HEK293T (cell line): ENCODE measurements at regions not wholly inside any gene's neighbourhood (a gene's known extent, or its start where the extent isn't known, plus 50 kb on each side); places are given as distances from the start of the nearest gene placed in this dataset.
"Not testable (repeated sequence)": the region's sequence is repeated elsewhere in the genome, so short reads cannot be mapped to it uniquely, and the experiment has no call there.

Source experiments
- CTCF ChIA-PET: fragments of 350-600 bp; formaldehyde crosslinking; extraction: SDS; loops from one replicate; lab custom pipeline; 2021; ENCODE audit warnings: antibody characterized with exemption, inconsistent platforms; lab: Yijun Ruan, JAX
- POLR2A ChIA-PET: fragments of 350-600 bp; formaldehyde crosslinking; extraction: SDS; loops from one replicate; lab custom pipeline; 2020; ENCODE audit warnings: antibody characterized with exemption, inconsistent platforms; lab: Yijun Ruan, JAX
- DNase-seq: peaks from one replicate; pipeline ENCODE4 v3.0.0; 2012; ENCODE audit warnings: mixed read lengths; ENCODE audit errors: extremely low spot score
- ARNT ChIP-seq: fragments of 450-650 bp; IDR thresholded peaks from 2 replicates; pipeline ENCODE4 v1.6.1; 2017; ENCODE audit warnings: mild to moderate bottlenecking
- BHLHE40 ChIP-seq: fragments of 450-650 bp; IDR thresholded peaks from 2 replicates; pipeline ENCODE4 v1.6.1; 2016; ENCODE audit warnings: mild to moderate bottlenecking, moderate library complexity, borderline replicate concordance
- CTBP1 ChIP-seq: fragments of 450-650 bp; IDR thresholded peaks from 2 replicates; pipeline ENCODE4 v1.6.1; 2016; ENCODE audit warnings: borderline replicate concordance
- ELF4 ChIP-seq: fragments of 450-650 bp; IDR thresholded peaks from 2 replicates; pipeline ENCODE4 v1.6.1; 2017; ENCODE audit warnings: antibody characterized with exemption
- FOXA1 ChIP-seq: fragments of 450-650 bp; IDR thresholded peaks from 2 replicates; pipeline ENCODE4 v1.6.1; 2016; ENCODE audit warnings: mild to moderate bottlenecking
- FOXK2 ChIP-seq: fragments of 450-650 bp; IDR thresholded peaks from 2 replicates; pipeline ENCODE4 v1.6.1; 2016; ENCODE audit warnings: mild to moderate bottlenecking
- FOXM1 ChIP-seq: fragments of 450-650 bp; IDR thresholded peaks from 2 replicates; pipeline ENCODE4 v1.6.1; 2017; ENCODE audit warnings: mild to moderate bottlenecking, borderline replicate concordance
- HDGF ChIP-seq: fragments of 450-650 bp; IDR thresholded peaks from 2 replicates; pipeline ENCODE4 v1.6.1; 2017; ENCODE audit warnings: antibody characterized with exemption, borderline replicate concordance
- L3MBTL2 ChIP-seq: fragments of 450-650 bp; conservative IDR thresholded peaks from 2 replicates; pipeline ENCODE4 v1.6.1; 2016; ENCODE audit warnings: mild to moderate bottlenecking
- LEF1 ChIP-seq: fragments of 450-650 bp; IDR thresholded peaks from 2 replicates; pipeline ENCODE4 v1.6.1; 2017; ENCODE audit warnings: mild to moderate bottlenecking, borderline replicate concordance
- NFRKB ChIP-seq: fragments of 450-650 bp; IDR thresholded peaks from 2 replicates; pipeline ENCODE4 v1.6.1; 2016; ENCODE audit warnings: mild to moderate bottlenecking, moderate library complexity
- SP1 ChIP-seq: fragments of 450-650 bp; IDR thresholded peaks from 2 replicates; pipeline ENCODE4 v1.6.1; 2017
- SUZ12 ChIP-seq: fragments of 450-650 bp; IDR thresholded peaks from 2 replicates; pipeline ENCODE4 v1.6.1; 2016; ENCODE audit warnings: mild to moderate bottlenecking
- TARDBP ChIP-seq: fragments of 450-650 bp; IDR thresholded peaks from 2 replicates; pipeline ENCODE4 v1.6.1; 2016
- ZNF384 ChIP-seq: fragments of 450-650 bp; IDR thresholded peaks from 2 replicates; pipeline ENCODE4 v1.6.1; 2016
- TF ChIP-seq, protein P1 (sequence below): fragments of 450-650 bp; IDR thresholded peaks from 2 replicates; pipeline ENCODE4 v1.6.1; 2016

DNA sequence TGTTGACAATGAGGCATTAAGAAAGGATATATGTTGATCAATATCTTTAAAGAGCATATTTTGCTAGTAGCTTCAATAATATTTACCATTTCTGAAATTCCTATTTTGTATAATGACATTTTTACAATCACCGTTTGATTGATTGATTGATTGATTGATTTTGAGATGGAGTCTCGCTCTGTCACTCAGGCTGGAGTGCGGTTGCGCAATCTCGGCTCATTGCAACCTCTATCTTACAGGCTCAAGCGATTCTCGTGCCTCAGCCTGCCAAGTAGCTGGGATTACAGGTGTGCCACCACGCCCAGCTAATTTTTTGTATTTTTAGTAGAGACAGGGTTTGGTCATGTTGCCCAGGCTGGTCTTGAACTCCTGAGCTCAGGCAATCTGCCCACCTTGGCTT lies 150.9 kb upstream of the TEX13D start:
- DNase-seq, CTCF ChIA-PET, POLR2A ChIA-PET: not testable (repeated sequence)
- TF ChIP-seq, protein P1, sequence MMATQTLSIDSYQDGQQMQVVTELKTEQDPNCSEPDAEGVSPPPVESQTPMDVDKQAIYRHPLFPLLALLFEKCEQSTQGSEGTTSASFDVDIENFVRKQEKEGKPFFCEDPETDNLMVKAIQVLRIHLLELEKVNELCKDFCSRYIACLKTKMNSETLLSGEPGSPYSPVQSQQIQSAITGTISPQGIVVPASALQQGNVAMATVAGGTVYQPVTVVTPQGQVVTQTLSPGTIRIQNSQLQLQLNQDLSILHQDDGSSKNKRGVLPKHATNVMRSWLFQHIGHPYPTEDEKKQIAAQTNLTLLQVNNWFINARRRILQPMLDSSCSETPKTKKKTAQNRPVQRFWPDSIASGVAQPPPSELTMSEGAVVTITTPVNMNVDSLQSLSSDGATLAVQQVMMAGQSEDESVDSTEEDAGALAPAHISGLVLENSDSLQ = peak; percentile 91

DNA sequence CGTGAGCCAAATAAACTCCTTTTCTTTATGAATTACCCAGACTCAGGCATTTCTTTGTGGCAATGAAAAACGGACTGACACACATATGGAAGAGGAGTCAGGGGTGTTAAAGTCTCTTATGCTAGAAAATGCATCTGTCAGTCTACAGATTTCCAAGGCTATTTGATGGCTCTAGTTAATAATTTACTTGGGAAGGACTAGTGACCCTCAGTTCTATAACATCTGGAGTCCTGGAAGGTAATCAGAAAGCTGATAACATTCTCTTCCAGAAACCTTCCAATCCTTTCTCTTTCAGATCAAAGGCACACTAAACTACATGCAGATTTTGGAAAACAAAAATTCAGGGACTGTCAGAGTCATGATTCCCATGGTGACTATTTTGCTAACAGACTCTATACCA lies 142.0 kb upstream of the TEX13D start:
- ChIA-PET CTCF (interaction anchor here (0.7 kb wide), 1 partner anchor 1037 kb away, joined by 3 read pairs; no protein-coding TSS in a partner anchor), POLR2A (no interaction called here)
- no peak for DNase-seq
- no peak for TF ChIP-seq BHLHE40
- TF ChIP-seq HDGF = no peak
- no peak for TF ChIP-seq ZNF384
- no peak for TF ChIP-seq SUZ12
- no peak for TF ChIP-seq TARDBP
- TF ChIP-seq, protein P1 = no peak
- TF ChIP-seq NFRKB = no peak
- no peak for TF ChIP-seq L3MBTL2
- no peak for TF ChIP-seq LEF1
- TF ChIP-seq ARNT = no peak
- no peak for TF ChIP-seq SP1
- TF ChIP-seq FOXA1 = no peak
- no peak for TF ChIP-seq FOXM1
- no peak for TF ChIP-seq FOXK2
- TF ChIP-seq CTBP1 = no peak
- TF ChIP-seq ELF4 = no peak

DNA sequence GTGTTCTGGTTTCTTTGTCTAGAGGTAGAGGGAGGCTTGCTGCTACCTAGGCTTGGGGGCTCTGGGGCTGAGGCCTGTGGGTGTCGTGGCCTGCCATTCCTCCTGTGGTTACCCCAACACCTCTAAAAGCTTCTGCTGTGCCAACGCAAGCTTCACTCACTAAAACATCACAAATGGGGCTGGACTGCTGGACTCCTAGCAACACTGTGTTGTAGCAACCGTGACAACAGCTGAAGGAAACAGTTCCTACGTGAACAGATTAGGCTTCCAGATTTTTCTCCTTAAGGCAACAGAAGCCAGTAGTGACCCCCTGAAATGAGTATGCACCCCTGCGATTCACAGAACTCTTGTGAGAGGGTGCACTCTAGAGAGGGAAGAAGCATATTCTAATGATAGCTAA lies 138.3 kb upstream of the TEX13D start:
- ChIA-PET POLR2A (no interaction called here), CTCF (interaction anchor here (1.0 kb wide), 1 partner anchor 17 kb away, joined by 3 read pairs; no protein-coding TSS in a partner anchor)
- no peak for DNase-seq
- TF ChIP-seq ZNF384 (no peak), L3MBTL2 (no peak), FOXA1 (no peak), FOXK2 (no peak), HDGF (no peak), FOXM1 (no peak), CTBP1 (no peak), ARNT (no peak), TARDBP (no peak), BHLHE40 (no peak), SUZ12 (no peak), LEF1 (no peak), ELF4 (no peak)
- TF ChIP-seq, protein P1 = no peak

DNA sequence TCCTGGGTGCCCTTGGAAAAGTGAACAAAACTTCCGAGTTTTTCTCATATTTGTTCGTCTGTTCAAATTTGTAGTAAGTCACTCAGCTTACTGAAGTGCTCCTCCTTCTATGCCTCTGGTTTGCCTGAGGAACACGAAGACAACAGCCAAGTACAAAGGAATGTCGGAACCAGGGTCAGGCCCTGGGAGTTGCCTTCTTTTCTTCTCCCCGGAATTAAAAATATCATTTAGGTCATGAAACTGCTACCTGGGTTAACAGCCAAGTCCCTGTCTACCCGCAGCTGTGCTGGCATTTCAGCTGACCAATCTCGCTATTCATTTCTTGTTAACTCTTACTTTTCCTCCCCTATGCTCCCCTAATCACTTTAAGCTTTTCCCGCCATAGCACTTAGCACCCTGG lies 137.6 kb upstream of the TEX13D start:
- ChIA-PET CTCF (interaction anchor here (0.6 to 1.0 kb wide), 2 partner anchors 16 to 94 kb away, joined by 3 to 4 read pairs; no protein-coding TSS in a partner anchor), POLR2A (no interaction called here)
- TF ChIP-seq FOXM1 = no peak
- TF ChIP-seq NFRKB = no peak
- TF ChIP-seq SUZ12 = no peak
- TF ChIP-seq FOXK2 = no peak
- no peak for TF ChIP-seq L3MBTL2
- TF ChIP-seq ZNF384 = no peak
- DNase-seq = no peak

DNA sequence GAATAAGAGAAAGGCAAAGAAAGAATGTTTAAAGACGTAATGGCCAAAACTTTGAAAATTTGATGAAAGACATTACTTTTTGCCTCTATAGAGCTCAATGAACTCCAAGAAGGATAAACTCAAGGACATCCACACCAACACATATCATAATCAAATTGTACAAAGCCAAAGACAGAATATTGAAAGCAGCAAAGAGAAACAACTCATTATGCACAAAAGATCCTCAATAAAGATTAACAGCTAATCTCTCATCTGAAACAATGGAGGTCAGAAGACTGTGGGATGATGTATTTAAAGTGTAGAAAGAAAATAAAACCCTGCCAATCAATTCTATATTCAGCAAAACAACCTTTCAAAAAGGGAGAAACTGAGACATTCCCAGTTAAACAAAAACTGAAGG lies 129.1 kb upstream of the TEX13D start:
- TF ChIP-seq BHLHE40 = no peak
- no peak for TF ChIP-seq L3MBTL2
- TF ChIP-seq ZNF384 = no peak
- TF ChIP-seq LEF1 = no peak
- TF ChIP-seq ARNT = no peak

DNA sequence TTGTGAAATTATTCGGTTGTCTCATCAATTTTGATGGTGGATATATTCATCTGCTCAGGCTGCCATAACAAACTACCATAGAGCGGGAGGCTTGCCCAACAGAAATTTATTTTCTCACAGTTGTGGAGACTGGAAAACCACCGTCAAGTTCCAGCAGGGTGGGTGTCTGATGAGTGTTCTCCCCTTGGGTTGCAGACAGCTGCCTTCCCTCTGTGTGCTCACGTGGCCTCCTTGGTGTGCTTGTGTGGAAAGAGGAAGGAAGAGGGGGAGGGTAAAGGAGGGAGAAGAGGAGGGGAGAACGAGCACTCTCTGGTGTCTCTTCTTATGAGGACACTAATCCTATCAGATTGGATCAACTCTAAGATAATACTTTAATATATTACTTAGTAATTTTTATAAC lies 123.8 kb upstream of the TEX13D start:
- POLR2A ChIA-PET = no interaction called here
- DNase-seq = no peak
- CTCF ChIA-PET = no interaction called here
- TF ChIP-seq TARDBP (no peak), LEF1 (no peak), ARNT (no peak), CTBP1 (no peak), ELF4 (no peak), HDGF (no peak)
- TF ChIP-seq, protein P1 = no peak

More for the DNA sequence above, 129.1 kb upstream of the TEX13D start:
- no peak for DNase-seq
- CTCF ChIA-PET = no interaction called here
- POLR2A ChIA-PET = no interaction called here
